T-cell (primary cell): ENCODE measurements at regions not wholly inside any gene's neighbourhood (a gene's known extent, or its start where the extent isn't known, plus 50 kb on each side); places are given as distances from the start of the nearest gene placed in this dataset.
"Not testable (repeated sequence)": the region's sequence is repeated elsewhere in the genome, so short reads cannot be mapped to it uniquely, and the experiment has no call there.

ENCODE experiments used
- ATAC-seq, 4 experiments: fragments of 200-7000 bp in 3 of 4; fragments of 150-1000 bp in 1 of 4; cut with Tn5 transposase; replicated peaks in 1 of 4; 1 replicate in 3 of 4; 2 replicates in 1 of 4; pipeline ENCODE4 v1.10.0; 2021; ENCODE audit warnings: moderate library complexity in 3 of 4, mild to moderate bottlenecking in 2 of 4, moderate number of reproducible peaks in 1 of 4
- CTCF ChIA-PET, 2 donors: fragments of 300-600 bp; sonication (Branson Sonifier 250); formaldehyde crosslinking; loops; one replicate each; lab custom pipeline; 2022; ENCODE audit warnings: antibody characterized with exemption in 2 of 2; lab: Charles Lee
- POLR2A ChIA-PET, 2 donors: fragments of 300-600 bp; sonication (Branson Sonifier 250); formaldehyde crosslinking; loops; one replicate each; lab custom pipeline; 2022; ENCODE audit warnings: antibody characterized with exemption in 2 of 2; lab: Charles Lee
- DNase-seq, 35 experiments: peaks; one replicate each; pipeline versions ENCODE4 v3.0.0 to v3.0.0-alpha.2; 2013 to 2023
- H3K27ac ChIP-seq: one replicate; pipeline ENCODE4 v1.5.1; 2013; ENCODE audit warnings: low read length
- H3K27me3 ChIP-seq, 2 experiments: replicated peaks in 1 of 2; 1 replicate in 1 of 2; 2 replicates in 1 of 2; pipeline versions ENCODE4 v1.6.1 to v1.7.0; 2013; ENCODE audit warnings: low read length in 1 of 2, mixed read lengths in 1 of 2; ENCODE audit not compliant: control insufficient read depth in 2 of 2, insufficient read depth in 2 of 2; ENCODE audit errors: extremely low read depth in 1 of 2
- H3K36me3 ChIP-seq, 2 donors: 1 replicate in 1 of 2; 2 replicates in 1 of 2; pipeline versions ENCODE4 v1.6.1 to v1.7.0; 2013; ENCODE audit warnings: low read length in 1 of 2; ENCODE audit not compliant: control insufficient read depth in 2 of 2, insufficient read depth in 1 of 2; ENCODE audit errors: extremely low read depth in 1 of 2
- H3K4me1 ChIP-seq, 2 experiments: 1 replicate in 1 of 2; 2 replicates in 1 of 2; pipeline versions ENCODE4 v1.6.1 to v1.7.0; 2013; ENCODE audit warnings: low read length in 2 of 2, mixed read lengths in 1 of 2; ENCODE audit not compliant: insufficient read depth in 2 of 2, control insufficient read depth in 1 of 2; ENCODE audit errors: extremely low read depth in 1 of 2
- H3K4me3 ChIP-seq, 2 donors: 1 replicate in 1 of 2; 2 replicates in 1 of 2; pipeline versions ENCODE4 v1.5.1 to v1.7.0; 2013; ENCODE audit warnings: mild to moderate bottlenecking in 2 of 2, low read length in 1 of 2, moderate library complexity in 1 of 2; ENCODE audit not compliant: control insufficient read depth in 1 of 2; ENCODE audit errors: extremely low read depth in 1 of 2
- H3K9me3 ChIP-seq: 2 replicates; pipeline ENCODE4 v1.7.0; 2013
- H3K27ac Mint-ChIP-seq, 2 donors: one replicate each; pipeline ENCODE4 v1.8.0; 2020 to 2021; ENCODE audit warnings: mild to moderate bottlenecking in 2 of 2, mixed read lengths in 2 of 2
- H3K27me3 Mint-ChIP-seq, 2 donors: one replicate each; pipeline ENCODE4 v1.8.0; 2021 to 2022; ENCODE audit warnings: mixed read lengths in 2 of 2
- H3K36me3 Mint-ChIP-seq: one replicate; pipeline ENCODE4 v1.8.0; 2021; ENCODE audit warnings: mixed read lengths
- H3K4me1 Mint-ChIP-seq, 3 donors: one replicate each; pipeline ENCODE4 v1.8.0; 2020 to 2022; ENCODE audit warnings: mixed read lengths in 3 of 3, mild to moderate bottlenecking in 1 of 3
- H3K4me3 Mint-ChIP-seq, 3 donors: one replicate each; pipeline ENCODE4 v1.8.0; 2020 to 2022; ENCODE audit warnings: mild to moderate bottlenecking in 3 of 3, mixed read lengths in 3 of 3, moderate library complexity in 3 of 3
- H3K9me3 Mint-ChIP-seq, 3 donors: one replicate each; pipeline ENCODE4 v1.8.0; 2020 to 2022; ENCODE audit warnings: mixed read lengths in 3 of 3
- WGBS: methylation state at CpG from one replicate; pipeline ENCODE4 v1.1.5; 2013; ENCODE audit warnings: missing lambda C conversion rate; ENCODE audit not compliant: insufficient coverage; 5-methylcytosine and 5-hydroxymethylcytosine counted together

DNA sequence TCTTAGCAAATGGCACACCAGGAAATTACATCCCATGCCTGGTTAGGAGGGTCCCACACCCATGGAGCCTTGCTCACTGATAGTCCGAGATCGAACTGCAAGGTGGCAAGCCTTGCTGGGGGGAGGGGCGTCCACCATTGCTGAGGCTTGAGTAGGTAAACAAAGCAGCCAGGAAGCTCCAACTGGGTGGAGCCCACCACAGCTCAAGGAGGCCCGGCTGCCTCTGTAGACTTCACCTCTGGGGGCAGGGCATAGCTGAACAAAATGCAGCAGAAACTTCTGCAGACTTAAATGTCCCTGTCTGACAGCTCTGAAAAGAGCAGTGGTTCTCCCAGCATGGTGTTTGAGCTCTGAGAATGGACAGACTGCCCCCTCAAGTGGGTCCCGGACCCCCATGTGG, 962.7 kb upstream of the INTU start:
- CTCF ChIA-PET, H3K9me3 ChIP-seq, DNase-seq, H3K36me3 Mint-ChIP-seq, H3K4me1 Mint-ChIP-seq, H3K27ac ChIP-seq, H3K36me3 ChIP-seq, H3K27ac Mint-ChIP-seq, H3K27me3 ChIP-seq, H3K4me3 ChIP-seq, ATAC-seq, H3K27me3 Mint-ChIP-seq, POLR2A ChIA-PET, H3K4me3 Mint-ChIP-seq, H3K4me1 ChIP-seq: not testable (repeated sequence)
- peaks cover 3 to 21% (median 19%) of the 10 kb centered on the region in 3 donors for H3K9me3 Mint-ChIP-seq
- 72% methylated on average over 4 of the region's 5 CpGs for WGBS

DNA sequence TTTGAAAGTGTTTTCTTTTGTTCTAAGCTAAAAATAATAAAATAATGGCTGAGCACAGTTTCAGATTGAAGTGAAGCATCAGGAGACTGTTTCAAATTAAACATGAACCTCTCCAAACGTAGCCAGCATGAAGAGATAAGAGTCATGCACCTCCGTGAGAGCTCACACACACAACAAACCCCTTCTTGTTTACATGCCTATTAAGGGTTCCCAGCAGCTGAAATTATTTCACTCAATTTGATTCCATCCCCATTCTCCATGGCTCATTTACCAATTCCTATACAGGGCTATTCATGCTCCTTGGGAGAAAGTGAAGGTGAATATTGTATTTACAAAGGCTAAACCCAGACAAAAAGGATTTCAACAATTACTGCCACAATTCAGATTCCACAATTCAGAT, 954.1 kb upstream of the INTU start:
- Histone ChIP-seq H3K27ac (no peak overlapping the region), H3K9me3 (no peaks in the 10 kb centered on the region), H3K36me3 (no peaks in the 10 kb centered on the region), H3K27me3 (no peaks in the 10 kb centered on the region), H3K4me3 (no peak overlapping the region), H3K4me1 (no peaks in the 10 kb centered on the region)
- no peaks in the 10 kb centered on the region for H3K27me3 Mint-ChIP-seq
- no peak overlapping the region for H3K4me3 Mint-ChIP-seq
- no peak overlapping the region for H3K27ac Mint-ChIP-seq
- ChIA-PET CTCF (no interaction called here), POLR2A (no interaction called here)
- no peaks in the 10 kb centered on the region for H3K36me3 Mint-ChIP-seq
- H3K4me1 Mint-ChIP-seq, result no peaks in the 10 kb centered on the region
- DNase-seq (no peak), ATAC-seq (no peak)
- WGBS, result 64% methylated on average over 2 of the region's 2 CpGs
- peaks cover 3 to 6% (median 4%) of the 10 kb centered on the region in 3 donors for H3K9me3 Mint-ChIP-seq

DNA sequence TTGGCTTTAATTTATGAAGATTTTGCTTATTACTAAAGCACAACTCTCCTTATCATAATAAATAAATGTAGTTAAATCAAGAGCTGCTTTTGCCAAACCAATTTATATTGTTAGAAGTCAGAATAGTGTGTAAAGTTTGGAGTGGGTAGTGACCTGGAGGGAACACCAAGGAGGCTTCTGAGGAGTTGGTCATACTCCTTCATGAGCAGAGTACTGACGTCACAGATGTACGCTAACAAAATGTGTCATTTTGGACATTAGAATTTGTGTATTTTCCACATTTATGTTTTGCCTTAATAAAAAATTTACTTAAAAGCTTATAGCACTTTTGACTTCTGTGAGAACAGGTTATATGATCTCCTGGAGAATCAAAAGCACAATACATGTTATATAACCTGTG, 953.5 kb upstream of the INTU start:
- POLR2A ChIA-PET, result no interaction called here
- Mint-ChIP-seq H3K4me1 (no peaks in the 10 kb centered on the region), H3K36me3 (no peaks in the 10 kb centered on the region), H3K27ac (no peak overlapping the region), H3K4me3 (no peak overlapping the region), H3K27me3 (no peaks in the 10 kb centered on the region), H3K9me3 (peaks cover 0 to 9% (median 8%) of the 10 kb centered on the region in 3 donors)
- Histone ChIP-seq H3K27me3 (no peaks in the 10 kb centered on the region), H3K9me3 (no peaks in the 10 kb centered on the region), H3K4me1 (no peaks in the 10 kb centered on the region), H3K36me3 (no peaks in the 10 kb centered on the region), H3K27ac (no peak overlapping the region), H3K4me3 (no peak overlapping the region)
- CTCF ChIA-PET, result no interaction called here
- DNase-seq (no peak), ATAC-seq (no peak)
- WGBS, result no CpG with 5 or more reads among the region's 2 CpGs

DNA sequence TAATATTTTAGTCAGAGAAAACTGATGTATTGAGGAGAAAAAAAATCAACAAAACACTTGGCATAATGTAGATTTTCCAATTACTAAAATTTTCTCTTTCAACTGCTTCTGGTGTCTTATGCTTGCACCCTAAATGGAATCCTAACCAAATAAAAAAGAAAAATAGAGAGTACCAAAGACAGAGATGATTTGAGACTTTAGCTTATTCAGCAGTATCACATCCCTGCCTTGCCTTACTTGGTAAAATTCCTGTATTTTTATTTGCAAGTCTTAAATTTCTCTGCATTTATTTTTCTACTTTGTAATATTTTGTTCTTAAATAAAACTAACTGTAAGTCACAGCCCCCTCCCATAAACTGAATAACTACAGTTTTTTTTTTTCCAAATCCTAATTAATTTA, 950.5 kb upstream of the INTU start:
- no peak for DNase-seq
- no peaks in the 10 kb centered on the region for H3K4me1 Mint-ChIP-seq
- Histone ChIP-seq H3K4me1 (no peaks in the 10 kb centered on the region), H3K27me3 (no peaks in the 10 kb centered on the region), H3K36me3 (no peaks in the 10 kb centered on the region), H3K9me3 (no peaks in the 10 kb centered on the region), H3K27ac (no peak overlapping the region), H3K4me3 (no peak overlapping the region)
- ChIA-PET CTCF (interaction anchor here in 1 of 2 donors (0.6 to 0.7 kb wide), 2 partner anchors 14 to 25 kb away, joined by 3 to 5 read pairs; no protein-coding TSS in a partner anchor), POLR2A (no interaction called here)
- no peak for ATAC-seq
- no peaks in the 10 kb centered on the region for H3K36me3 Mint-ChIP-seq
- peaks cover 0 to 7% (median 6%) of the 10 kb centered on the region in 3 donors for H3K9me3 Mint-ChIP-seq
- H3K4me3 Mint-ChIP-seq, result no peak overlapping the region
- no peak overlapping the region for H3K27ac Mint-ChIP-seq
- H3K27me3 Mint-ChIP-seq, result no peaks in the 10 kb centered on the region

DNA sequence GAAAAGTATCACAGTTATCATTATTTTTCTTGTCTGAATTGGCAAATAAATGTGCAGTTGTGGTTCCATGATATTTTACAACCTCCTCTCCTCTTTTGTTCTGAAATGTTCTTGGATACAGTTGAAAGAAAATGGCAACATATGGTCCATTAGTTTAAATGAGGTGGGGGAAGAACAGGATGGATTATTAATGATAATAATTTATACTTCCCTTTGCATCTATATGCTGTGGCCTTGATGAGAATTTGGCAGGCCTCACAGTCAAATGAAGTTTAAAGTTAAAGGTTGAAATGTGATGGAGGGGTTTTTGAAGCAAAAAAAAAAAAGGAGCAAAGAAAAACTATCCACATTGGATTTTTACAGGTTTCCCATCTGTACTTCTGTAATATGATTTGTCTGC, 946.3 kb upstream of the INTU start:
- no peaks in the 10 kb centered on the region for H3K36me3 Mint-ChIP-seq
- H3K27ac Mint-ChIP-seq, result no peak overlapping the region
- Histone ChIP-seq H3K36me3 (no peaks in the 10 kb centered on the region), H3K27me3 (no peaks in the 10 kb centered on the region), H3K4me3 (no peak overlapping the region), H3K4me1 (no peaks in the 10 kb centered on the region), H3K9me3 (no peaks in the 10 kb centered on the region), H3K27ac (no peak overlapping the region)
- peaks cover 3 to 16% (median 9%) of the 10 kb centered on the region in 3 donors for H3K9me3 Mint-ChIP-seq
- no peaks in the 10 kb centered on the region for H3K4me1 Mint-ChIP-seq
- no peaks in the 10 kb centered on the region for H3K27me3 Mint-ChIP-seq
- no peak overlapping the region for H3K4me3 Mint-ChIP-seq
- DNase-seq, result no peak
- no peak for ATAC-seq
- ChIA-PET CTCF (no interaction called here), POLR2A (no interaction called here)

DNA sequence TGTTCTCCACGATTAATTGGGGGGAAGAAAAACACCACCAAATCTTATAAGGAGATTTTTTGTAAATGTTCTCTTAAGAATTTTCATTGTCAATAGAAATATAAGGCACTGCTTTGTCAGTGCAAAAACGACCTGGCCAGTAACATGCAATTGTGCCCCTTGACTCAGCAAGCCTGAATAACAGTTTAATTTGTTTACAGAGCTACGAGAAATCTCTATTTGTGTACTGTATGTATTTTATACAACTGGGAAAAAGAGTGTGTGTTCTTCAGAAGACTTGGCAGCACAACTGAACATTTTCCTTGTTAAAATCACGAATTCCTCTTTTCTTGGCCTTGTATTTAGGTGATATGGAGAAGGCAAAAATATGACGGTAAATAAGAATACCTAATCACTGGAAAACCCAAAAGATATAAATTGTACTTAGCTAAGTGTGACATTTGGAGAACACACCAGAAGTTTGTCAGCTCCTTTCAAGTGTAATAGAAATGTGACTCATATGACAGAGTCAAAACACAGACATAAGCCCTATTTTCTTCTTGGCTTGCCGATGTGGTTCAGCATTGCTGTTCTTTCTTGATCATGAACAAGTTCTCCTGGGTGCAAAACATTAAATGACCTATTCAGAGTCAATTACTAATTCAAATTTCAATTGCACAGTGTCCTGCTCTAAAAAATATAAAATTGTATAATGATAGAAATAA, 945.0 kb upstream of the INTU start:
- no peak overlapping the region for H3K4me3 Mint-ChIP-seq
- no peaks in the 10 kb centered on the region for H3K9me3 ChIP-seq
- H3K27me3 Mint-ChIP-seq, result no peaks in the 10 kb centered on the region
- H3K36me3 ChIP-seq, result no peaks in the 10 kb centered on the region
- no peaks in the 10 kb centered on the region for H3K4me1 Mint-ChIP-seq
- WGBS, result no CpG with 5 or more reads among the region's 6 CpGs
- H3K27ac ChIP-seq, result no peak overlapping the region
- CTCF ChIA-PET, result no interaction called here
- POLR2A ChIA-PET, result no interaction called here
- no peak overlapping the region for H3K4me3 ChIP-seq
- peaks cover 7 to 21% (median 9%) of the 10 kb centered on the region in 3 donors for H3K9me3 Mint-ChIP-seq
- no peaks in the 10 kb centered on the region for H3K36me3 Mint-ChIP-seq
- no peak overlapping the region for H3K27ac Mint-ChIP-seq
- ATAC-seq (no peak), DNase-seq (no peak)
- H3K4me1 ChIP-seq, result no peaks in the 10 kb centered on the region
- no peaks in the 10 kb centered on the region for H3K27me3 ChIP-seq

DNA sequence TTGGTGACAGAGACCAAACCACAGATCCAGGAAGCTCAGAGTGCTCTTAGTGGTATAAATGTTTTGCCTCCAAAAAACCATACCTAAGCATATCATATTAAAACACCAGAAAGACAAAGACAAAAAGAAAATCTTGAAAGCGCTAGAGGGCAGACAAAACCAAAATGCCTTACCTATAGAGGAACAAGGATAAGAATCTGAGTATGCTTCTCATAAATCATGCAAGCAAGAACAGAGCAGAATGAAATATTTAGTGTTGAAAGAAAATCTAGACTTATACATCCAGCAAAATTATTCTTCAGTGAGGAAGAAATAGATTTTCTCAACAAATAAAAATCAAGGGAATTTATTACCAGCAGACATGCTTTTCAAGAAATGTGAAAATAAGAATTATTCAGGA, 941.0 kb upstream of the INTU start:
- no CpG with 5 or more reads among the region's 1 CpG for WGBS
- no peak for ATAC-seq
- POLR2A ChIA-PET, result no interaction called here

More for the DNA sequence above, 941.0 kb upstream of the INTU start:
- no peak overlapping the region for H3K4me3 ChIP-seq
- H3K4me1 ChIP-seq, result no peaks in the 10 kb centered on the region
- no peaks in the 10 kb centered on the region for H3K9me3 ChIP-seq
- H3K27me3 Mint-ChIP-seq, result no peaks in the 10 kb centered on the region
- no peaks in the 10 kb centered on the region for H3K36me3 Mint-ChIP-seq
- H3K4me1 Mint-ChIP-seq, result no peaks in the 10 kb centered on the region
- peaks cover 3 to 16% (median 7%) of the 10 kb centered on the region in 3 donors for H3K9me3 Mint-ChIP-seq
- no peak for DNase-seq
- H3K27me3 ChIP-seq, result no peaks in the 10 kb centered on the region
- CTCF ChIA-PET, result no interaction called here
- no peak overlapping the region for H3K27ac ChIP-seq
- H3K36me3 ChIP-seq, result no peaks in the 10 kb centered on the region
- no peak overlapping the region for H3K4me3 Mint-ChIP-seq
- H3K27ac Mint-ChIP-seq, result no peak overlapping the region
